ENCODE measurements at regions not wholly inside any gene's neighbourhood (a gene's known extent, or its start where the extent isn't known, plus 50 kb on each side); places are given as distances from the start of the nearest gene placed in this dataset.

- Histone ChIP-seq H3K27me3 (ENCODE audit: low read length) (no peaks in the 10 kb centered on the region), H4K20me1 (ENCODE audit: low read depth, low read length) (no peaks in the 10 kb centered on the region), H3K36me3 (ENCODE audit: low read length) (no peaks in the 10 kb centered on the region), H3K9me3 (ENCODE audit: insufficient read depth, low read length) (no peaks in the 10 kb centered on the region), H3K4me2 (ENCODE audit: low read depth, low read length, poor library complexity, severe bottlenecking) (no peak overlapping the region), H3F3A (ENCODE audit: insufficient read depth) (no peaks in the 10 kb centered on the region), H3K9me2 (replicated peaks; ENCODE audit: insufficient read depth, low read length) (no peaks in the 10 kb centered on the region), H2AFZ (ENCODE audit: low read depth, low read length, severe bottlenecking) (no peak overlapping the region), H3K4me3 (ENCODE audit: insufficient read depth, low read length, poor library complexity, severe bottlenecking) (no peak overlapping the region), H3K9ac (ENCODE audit: low read length) (no peak overlapping the region), H3K27ac (ENCODE audit: low read depth, low read length) (no peak overlapping the region), H3K79me2 (ENCODE audit: insufficient read depth, low read length) (no peaks in the 10 kb centered on the region)
- TF ChIP-seq EZH2phosphoT487 (conservative IDR thresholded peaks at IDR 0.05; ENCODE audit: low read length), result no peak
- no peak for TF ChIP-seq CTCF (IDR thresholded peaks at IDR 0.05; ENCODE audit: insufficient read depth, low read length, poor library complexity, severe bottlenecking)
These were observed 299.4 kb downstream of the SLC16A7 start for GRCh38 chr12:59895166-59895775.

GRCh38 chr12:59904874-59905521 lies 309.2 kb downstream of the SLC16A7 start:
- H4K20me1 ChIP-seq (ENCODE audit: low read depth, low read length), result no peaks in the 10 kb centered on the region
- no peaks in the 10 kb centered on the region for H3K27me3 ChIP-seq (ENCODE audit: low read length)
- H2AFZ ChIP-seq (ENCODE audit: low read depth, low read length, severe bottlenecking), result no peak overlapping the region
- H3F3A ChIP-seq (ENCODE audit: insufficient read depth), result no peaks in the 10 kb centered on the region
- H3K36me3 ChIP-seq (ENCODE audit: low read length), result no peaks in the 10 kb centered on the region
- no peak overlapping the region for H3K4me2 ChIP-seq (ENCODE audit: low read depth, low read length, poor library complexity, severe bottlenecking)
- H3K27ac ChIP-seq (ENCODE audit: low read depth, low read length), result no peak overlapping the region
- no peak overlapping the region for H3K9ac ChIP-seq (ENCODE audit: low read length)
- H3K4me3 ChIP-seq (ENCODE audit: insufficient read depth, low read length, poor library complexity, severe bottlenecking), result no peak overlapping the region
- H3K79me2 ChIP-seq (ENCODE audit: insufficient read depth, low read length), result no peaks in the 10 kb centered on the region
- no peaks in the 10 kb centered on the region for H3K9me2 ChIP-seq (replicated peaks; ENCODE audit: insufficient read depth, low read length)
- H3K9me3 ChIP-seq (ENCODE audit: insufficient read depth, low read length), result no peaks in the 10 kb centered on the region
- no peak for TF ChIP-seq CTCF (IDR thresholded peaks at IDR 0.05; ENCODE audit: insufficient read depth, low read length, poor library complexity, severe bottlenecking)
- TF ChIP-seq EZH2phosphoT487 (conservative IDR thresholded peaks at IDR 0.05; ENCODE audit: low read length), result no peak

GRCh38 chr12:59911516-59911915 lies 315.7 kb downstream of the SLC16A7 start:
- Histone ChIP-seq H3K27ac (ENCODE audit: low read depth, low read length) (no peak overlapping the region), H4K20me1 (ENCODE audit: low read depth, low read length) (no peaks in the 10 kb centered on the region), H2AFZ (ENCODE audit: low read depth, low read length, severe bottlenecking) (no peak overlapping the region), H3K79me2 (ENCODE audit: insufficient read depth, low read length) (no peaks in the 10 kb centered on the region), H3K9me2 (replicated peaks; ENCODE audit: insufficient read depth, low read length) (no peaks in the 10 kb centered on the region), H3K36me3 (ENCODE audit: low read length) (no peaks in the 10 kb centered on the region), H3F3A (ENCODE audit: insufficient read depth) (no peaks in the 10 kb centered on the region), H3K9me3 (ENCODE audit: insufficient read depth, low read length) (no peaks in the 10 kb centered on the region), H3K27me3 (ENCODE audit: low read length) (no peaks in the 10 kb centered on the region), H3K4me2 (ENCODE audit: low read depth, low read length, poor library complexity, severe bottlenecking) (no peak overlapping the region), H3K9ac (ENCODE audit: low read length) (no peak overlapping the region), H3K4me3 (ENCODE audit: insufficient read depth, low read length, poor library complexity, severe bottlenecking) (no peak overlapping the region)
- TF ChIP-seq CTCF (IDR thresholded peaks at IDR 0.05; ENCODE audit: insufficient read depth, low read length, poor library complexity, severe bottlenecking), result no peak
- TF ChIP-seq EZH2phosphoT487 (conservative IDR thresholded peaks at IDR 0.05; ENCODE audit: low read length), result no peak
